HG03378 (cell line): ENCODE measurements at regions not wholly inside any gene's neighbourhood (a gene's known extent, or its start where the extent isn't known, plus 50 kb on each side); places are given as distances from the start of the nearest gene placed in this dataset.

Experiments
- ATAC-seq: cut with Tn5 transposase; IDR thresholded peaks from one replicate; pipeline ENCODE4 v1.9.1; 2021; ENCODE audit warnings: mild to moderate bottlenecking, moderate library complexity; ENCODE audit not compliant: unreplicated experiment

DNA sequence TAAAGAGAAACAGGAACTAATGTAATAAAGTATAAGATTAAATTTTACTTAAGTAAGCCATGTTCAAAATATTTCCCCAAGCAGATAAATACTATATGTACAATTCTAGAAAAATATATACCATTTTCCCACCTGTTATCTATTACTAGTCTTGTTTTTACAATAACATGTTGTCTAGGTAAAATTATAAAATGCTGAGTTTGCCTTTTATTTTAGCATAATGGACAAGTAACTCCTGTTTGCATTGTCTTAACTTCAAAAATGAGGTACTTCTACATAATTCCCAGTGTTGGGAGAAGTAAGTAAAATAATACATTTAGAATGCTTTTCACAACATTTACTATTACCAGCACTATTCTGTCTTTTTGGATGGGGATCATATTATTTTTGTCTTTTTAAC lies 800.5 kb downstream of the SLITRK6 start:
- no peak for ATAC-seq

DNA sequence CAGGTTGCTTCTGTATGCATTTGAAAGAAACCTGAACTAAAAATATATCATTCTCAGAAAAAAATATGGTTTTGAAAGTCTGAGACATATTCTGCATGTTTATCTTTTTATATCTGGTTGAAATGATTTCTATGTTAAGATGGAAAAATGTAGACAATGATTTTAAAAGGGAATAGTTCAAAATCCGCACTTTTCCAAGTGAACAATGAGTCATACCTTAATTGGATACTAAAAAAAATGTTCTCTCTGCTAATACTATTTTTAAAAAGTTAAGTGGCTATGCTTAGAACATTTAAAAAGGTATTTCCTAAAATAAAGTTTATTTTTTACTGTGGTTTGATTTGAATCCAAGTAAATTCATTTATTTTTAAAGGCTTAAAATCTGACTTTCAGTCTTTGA lies 801.4 kb downstream of the SLITRK6 start:
- no peak for ATAC-seq

DNA sequence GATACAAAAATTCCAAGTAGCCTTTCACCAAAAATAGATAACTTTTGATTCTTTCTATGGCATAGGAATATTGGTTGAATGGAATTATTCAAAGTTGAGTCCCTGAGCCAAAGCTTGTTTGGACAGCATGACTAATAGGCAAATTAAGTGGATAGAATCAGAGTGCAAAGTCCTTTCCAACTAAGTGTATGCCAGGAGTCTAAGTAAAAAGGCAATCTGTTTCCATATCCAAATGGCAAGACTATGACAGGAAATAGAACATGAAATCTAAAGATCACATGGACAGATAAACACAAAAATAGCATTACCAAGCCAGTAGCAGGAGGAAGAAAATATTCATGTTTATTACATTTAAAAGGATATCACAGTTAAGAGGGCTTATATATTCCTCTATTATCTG lies 804.6 kb downstream of the SLITRK6 start:
- no peak for ATAC-seq

DNA sequence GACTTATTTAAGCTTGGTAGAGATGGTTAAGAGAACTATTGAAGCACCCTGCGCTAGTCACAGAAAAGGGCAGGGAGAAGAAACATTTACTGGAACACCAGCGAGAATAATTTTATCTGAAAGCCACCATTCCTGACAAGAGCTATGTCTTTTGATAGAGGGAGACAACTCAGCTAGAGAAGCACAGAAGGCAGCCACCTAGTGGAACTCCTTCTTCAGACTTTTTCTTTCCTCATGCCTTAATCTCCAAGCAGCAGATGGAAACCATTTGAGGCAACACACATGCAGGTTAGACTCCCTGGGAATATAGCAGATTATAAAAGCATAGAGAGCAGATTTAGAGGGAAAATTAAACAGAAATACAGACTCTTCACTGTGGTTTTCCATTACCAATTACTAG lies 813.4 kb downstream of the SLITRK6 start:
- no peak for ATAC-seq

DNA sequence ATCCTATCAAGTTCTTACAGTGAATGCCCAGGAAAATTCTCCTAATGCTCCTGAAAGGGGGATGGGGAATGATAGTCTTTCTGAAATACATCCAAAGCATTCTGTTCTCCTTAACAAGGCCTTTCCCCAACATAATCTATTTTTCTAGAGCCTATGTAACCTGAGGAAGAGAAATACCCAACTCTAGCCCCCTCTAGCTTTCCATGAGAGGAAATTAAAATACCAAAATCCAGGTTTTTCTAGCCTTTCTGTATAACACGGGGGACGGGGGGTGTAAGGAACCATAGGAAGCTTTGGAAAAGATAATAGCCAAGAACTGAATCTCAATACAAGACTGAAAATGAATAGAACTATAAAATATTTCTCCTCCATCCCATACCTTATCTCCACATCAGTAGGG lies 815.9 kb downstream of the SLITRK6 start:
- no peak for ATAC-seq

DNA sequence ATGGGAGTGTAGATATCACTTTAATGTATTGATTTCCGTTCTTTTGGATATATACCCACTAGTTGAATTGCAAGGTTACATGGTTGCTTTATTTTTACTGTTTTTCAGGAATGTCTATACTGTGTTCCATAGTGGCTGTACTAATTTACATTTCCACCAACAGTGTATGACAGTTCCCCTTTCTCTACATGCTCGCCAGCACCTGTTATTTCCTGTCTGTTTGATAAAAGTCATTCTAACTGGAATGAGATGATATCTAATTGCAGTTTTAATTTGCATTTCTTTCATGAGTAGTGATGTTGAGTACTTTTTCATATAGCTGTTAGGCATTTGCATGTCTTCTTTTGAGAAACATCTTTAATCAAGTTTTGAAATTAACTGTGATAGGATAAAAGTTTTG lies 818.6 kb downstream of the SLITRK6 start:
- ATAC-seq, result no peak

DNA sequence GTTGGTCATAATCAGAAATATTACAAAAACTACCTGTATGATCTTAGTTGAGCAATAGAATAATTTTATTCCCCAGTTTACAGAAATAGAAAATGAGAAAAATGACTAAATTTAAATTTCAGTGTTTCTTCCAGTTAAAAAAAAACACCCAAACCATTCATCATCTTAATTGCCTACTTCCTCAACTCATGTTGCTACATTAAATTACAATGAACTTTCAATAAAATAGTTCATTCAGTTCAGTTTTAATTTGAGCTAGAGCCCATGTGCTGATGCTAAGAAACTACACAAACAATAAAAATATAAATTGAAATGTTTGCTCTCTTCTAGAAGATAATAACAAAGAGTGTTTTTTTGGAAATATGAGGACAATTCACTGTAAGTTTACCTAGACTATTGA lies 820.4 kb downstream of the SLITRK6 start:
- no peak for ATAC-seq

DNA sequence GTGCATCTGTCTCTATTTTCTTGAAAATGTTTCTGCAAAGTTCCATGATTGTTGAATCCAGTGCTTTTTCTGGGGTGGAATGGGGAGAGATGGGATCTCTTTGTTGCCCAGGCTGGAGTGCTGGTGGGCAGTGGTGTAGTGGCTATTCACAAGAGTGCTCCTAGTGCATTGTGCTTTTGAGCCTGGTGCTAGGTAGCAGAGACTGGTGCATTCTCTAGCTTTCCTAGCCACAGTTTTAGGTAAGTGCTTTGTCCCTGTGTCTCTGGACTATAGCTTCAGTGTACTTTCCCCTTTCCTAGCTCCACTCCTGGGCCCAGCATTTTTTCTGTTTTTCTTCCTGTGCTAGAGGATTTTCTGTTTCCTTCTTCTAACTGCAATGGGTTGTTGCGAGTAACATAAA lies 825.6 kb downstream of the SLITRK6 start:
- no peak for ATAC-seq

DNA sequence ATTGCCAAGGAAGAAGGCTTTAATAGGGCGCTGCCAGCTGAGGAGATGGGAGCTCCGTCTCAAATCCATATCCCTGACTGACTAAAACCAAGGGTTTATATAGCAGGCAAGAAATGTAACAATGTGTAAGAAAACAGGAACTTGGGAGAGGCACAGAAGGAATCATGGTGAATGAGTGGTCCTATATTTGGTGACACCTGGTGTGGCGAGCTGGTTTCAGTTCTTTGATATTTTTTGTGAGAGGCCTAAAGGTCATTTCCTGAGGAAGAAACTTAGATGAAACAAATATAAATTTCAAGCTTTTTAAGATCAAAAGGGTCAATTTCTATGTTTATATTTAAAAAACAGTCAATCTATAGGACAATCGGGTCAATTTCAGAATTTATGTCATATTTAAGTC lies 826.3 kb downstream of the SLITRK6 start:
- no peak for ATAC-seq

DNA sequence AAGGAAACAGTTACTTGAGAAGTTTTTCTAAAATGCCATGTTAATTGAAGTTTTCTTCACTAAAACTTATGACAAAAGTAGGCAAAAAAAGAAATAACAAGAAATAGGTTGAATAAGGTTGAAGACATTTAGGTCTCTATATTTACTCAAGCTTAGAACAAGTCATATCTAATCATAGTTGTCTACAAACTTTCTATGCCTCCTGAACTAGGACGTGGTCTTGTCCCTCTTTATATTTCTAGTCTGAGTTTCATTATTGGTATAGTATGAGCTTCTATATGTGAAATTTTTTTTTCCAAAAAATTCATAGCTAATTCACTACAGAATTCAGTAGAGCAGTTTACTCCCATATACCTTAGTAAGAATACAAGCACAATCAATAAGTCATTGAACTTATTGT lies 836.4 kb downstream of the SLITRK6 start:
- no peak for ATAC-seq

DNA sequence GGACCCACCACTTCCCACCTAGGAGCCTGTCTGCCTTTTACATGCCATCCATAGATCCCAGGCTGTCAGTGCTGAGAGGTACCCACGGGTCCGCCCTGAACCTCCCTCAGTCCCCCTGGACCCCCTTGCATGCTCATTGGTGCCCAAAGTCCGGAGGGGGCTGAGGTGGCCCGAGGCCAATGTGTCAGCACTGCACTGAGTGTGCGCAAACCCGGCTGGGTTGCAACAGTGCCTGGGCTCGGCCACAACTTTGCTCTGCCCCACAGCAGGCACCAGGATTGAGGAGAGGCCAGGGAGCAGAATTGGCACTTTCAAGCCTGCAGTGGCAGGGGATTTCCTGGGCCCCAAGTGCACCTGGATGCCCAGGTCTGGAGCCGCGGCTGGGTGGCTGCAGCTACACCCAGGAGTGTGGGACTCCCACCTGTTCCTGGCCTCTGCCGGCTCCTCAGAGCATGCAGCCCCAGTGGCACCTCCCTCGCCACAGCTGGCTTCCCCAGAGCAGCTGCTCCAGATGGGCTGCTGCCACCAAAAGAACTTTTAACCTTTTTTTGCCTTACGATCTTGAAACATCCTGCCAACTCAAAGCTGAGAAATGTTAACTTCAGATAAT lies 837.0 kb downstream of the SLITRK6 start:
- no peak for ATAC-seq

DNA sequence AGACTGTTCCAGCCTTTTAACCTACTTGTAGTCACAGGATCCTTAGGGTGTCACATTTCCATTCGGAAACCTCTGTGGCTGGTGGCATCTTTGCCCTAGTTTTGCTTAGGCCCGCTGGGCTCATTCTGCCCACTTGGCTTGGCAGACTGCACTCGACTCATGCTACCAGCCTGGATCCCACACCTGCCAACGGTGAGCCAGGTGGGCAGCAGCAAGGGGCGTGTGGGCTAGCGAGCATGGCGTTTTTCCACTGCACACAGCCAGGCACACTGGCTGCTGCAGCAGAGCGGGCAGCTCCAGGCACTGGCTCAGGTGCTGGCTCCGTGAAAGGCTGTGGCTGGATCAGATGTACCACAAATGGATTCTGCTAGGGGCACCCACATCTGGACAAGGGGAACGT lies 838.2 kb downstream of the SLITRK6 start:
- ATAC-seq, result no peak

DNA sequence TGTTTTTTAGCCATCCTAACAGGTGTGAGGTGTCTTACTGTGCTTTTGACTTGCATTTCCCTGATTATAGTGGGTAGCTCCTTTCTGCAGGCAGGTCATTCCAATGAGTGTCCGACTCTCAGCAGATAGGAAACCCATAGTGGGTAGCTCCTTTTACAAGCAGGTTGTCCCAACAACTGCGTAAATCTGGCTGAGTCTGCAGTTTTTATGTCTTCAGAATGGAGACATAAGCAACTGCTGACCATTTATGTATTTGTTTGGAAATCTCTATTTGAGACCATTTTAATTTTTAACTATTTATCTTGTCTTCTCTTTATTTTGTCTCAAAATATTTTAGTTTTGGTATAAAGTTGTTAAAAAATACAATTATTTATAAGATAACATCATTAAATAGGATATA lies 839.4 kb downstream of the SLITRK6 start:
- no peak for ATAC-seq

DNA sequence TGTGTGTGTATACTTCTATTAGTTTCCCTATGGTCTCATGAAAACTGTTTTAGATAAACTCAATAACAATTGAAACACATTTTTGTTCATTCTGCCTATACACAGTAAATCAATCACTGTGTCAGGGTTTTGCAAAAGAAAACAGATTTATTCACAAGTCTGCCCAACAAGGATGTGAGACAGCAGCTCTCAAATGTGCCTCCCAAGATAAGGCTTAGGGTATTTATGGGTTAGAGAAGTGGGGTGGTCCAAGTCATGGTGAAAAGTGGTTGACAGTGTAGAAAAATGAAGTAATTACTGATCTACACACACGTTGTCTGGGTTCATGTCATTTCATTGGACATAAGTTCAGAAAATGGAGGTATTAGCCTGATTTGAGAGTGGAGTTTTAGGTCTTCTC lies 844.6 kb downstream of the SLITRK6 start:
- ATAC-seq, result no peak

DNA sequence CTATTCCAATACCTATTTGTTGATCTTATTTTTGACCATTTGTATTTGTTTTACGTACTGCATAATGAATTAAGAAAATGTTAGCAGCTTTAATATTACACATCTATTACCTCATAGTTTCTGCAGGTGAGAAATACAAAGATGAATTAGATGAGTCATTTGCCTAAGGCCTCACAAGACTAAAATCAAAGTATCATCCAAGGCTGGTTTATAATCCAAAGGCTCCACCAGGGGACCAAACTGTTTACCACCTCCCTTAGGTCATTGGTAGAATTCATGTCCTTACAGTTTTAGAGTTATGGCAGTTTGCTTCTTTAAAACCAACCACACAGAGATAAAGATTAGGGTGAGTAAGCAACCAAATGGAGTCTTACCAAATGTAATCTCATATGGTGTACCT lies 848.1 kb downstream of the SLITRK6 start:
- no peak for ATAC-seq

DNA sequence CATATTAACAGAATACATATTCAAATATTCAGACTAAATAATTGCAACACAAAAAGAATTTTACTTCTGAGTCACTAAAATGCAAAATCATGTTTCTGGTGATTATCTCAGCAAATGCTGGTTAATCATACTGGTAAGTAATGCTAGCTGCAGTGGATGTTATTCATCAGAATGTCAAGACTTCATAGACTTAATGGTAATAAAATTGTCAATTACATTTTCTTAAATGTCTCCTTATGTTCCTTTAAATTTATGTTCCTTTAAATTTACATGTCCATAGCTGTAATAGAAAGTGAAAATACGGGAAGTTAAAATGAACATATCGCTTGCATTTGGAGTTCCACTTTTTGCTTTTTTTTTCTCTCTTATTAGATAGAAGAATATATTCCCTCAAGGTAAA lies 853.0 kb downstream of the SLITRK6 start:
- no peak for ATAC-seq

DNA sequence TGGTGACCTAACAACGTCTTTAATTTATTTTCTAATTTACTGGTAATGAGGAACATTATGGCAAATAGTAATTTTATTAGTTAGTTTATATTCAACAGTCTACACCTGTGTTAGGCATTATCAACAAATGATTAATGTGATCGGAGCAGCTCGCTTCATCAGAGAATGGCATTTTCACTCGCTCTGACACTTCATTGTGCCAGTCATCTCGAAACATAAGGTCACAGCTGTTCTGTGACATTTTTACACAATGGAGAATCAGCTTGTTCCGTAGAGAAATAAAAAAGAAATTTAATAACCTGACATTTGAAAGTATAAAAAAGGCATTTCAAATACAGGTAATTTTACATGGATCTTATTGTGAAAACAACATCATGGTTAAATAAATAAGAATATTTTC lies 858.4 kb downstream of the SLITRK6 start:
- no peak for ATAC-seq

DNA sequence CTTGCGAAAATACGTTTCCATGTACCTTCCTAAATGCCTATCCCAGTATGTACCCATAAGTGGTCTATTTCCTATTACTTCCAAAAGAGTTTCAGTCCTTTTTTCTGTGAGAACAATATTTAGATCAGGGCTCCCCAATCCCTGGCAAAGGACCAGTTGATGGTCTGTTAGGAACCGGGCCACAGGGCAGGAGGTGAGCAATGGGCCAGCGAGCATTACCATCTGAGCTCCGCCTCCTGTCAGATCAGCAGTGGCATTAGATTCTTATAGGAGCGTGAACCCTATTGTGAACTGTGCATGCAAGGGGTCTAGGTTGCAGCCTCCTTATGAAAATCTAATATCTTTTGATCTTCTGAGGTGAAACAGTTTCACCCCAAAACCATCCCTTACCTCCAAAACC lies 859.1 kb downstream of the SLITRK6 start:
- ATAC-seq, result no peak

DNA sequence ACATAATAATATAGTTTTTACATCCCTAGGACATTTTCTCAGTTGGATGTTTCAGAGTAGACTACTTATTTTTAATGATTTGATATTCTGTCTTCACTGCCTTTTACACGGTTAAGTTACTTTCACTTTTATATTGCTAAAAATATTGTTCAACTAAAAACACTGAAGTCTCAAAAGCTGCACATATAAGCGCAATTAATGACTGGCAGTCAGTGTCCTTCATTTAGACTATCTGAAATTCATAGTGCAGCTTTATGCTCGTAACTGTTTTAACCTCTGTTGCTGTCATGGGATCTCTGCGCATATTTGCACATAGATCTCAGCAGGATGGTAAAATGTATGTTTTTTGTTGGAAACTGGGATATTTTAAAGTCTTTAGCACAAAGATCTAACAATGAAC lies 864.3 kb downstream of the SLITRK6 start:
- no peak for ATAC-seq

DNA sequence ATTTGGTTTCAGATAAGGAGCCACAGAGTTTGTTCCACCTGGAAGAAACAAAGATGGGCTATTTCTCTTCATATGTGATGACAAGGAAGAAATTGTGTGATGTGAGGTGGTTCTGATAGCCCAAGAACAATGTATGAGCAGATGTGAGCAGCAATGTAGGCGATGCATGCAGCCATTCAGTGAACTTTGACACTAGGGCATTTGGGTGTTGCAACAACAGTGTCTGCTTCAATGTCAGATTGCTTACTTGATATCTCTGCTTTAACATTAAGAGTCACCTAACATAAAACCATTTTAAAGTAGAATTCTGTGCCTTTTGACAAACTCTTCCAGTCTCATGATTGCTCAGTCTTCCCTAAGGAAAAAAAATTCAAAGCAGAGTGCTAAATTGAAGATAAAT lies 865.4 kb downstream of the SLITRK6 start:
- ATAC-seq, result no peak

DNA sequence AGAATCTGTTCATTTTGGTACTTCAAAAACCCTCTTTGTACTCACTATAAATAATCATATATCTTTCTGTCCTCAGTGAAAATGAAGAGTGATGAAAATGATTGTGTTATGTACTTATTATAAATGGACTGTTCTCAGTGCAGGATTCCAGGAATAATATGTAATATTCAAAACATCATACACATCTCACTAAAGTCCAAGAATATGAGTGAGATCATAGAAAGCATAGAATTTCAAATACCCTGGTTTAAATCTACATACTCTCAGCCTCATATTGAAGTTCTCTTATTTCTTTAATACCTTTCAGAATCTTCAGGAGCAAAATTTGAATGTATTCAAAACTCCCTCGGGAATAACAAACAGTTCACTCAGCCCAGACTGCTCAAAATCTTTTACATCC lies 868.0 kb downstream of the SLITRK6 start:
- no peak for ATAC-seq

DNA sequence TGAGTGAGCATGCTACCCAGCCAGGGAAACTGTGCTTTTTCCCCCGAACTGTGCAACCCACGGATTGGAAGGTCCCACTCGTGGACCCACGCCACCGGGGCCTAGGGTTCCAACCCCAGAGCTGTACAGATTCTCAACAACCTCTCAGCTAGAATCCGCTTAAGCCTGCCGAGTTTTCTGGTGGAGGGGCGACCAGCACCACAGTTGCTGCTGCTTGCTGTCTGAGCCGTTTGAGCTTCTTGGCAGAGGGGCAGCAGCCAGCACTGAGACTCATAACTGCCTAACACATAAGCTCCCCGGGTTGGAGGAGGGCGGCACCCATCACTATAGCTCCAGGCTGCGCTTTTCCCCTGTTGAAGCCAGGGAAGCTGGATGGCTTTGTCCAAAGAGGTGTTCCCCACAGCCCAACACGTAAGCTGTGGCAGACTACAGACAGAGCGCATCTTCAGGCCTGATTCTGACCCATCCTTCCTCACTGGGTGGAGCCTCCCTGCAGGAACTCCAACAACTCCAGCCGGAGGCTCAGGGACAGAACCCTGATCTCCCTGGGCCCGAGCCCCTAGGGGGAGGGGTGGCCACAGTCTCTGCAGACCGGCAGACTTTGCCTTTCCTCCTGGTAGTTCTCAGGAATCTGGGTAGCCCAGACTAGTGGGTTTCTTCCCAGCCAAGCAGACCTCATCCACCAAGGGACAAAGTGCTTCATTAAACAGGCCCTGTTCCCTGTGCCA lies 871.6 kb downstream of the SLITRK6 start:
- ATAC-seq, result no peak

DNA sequence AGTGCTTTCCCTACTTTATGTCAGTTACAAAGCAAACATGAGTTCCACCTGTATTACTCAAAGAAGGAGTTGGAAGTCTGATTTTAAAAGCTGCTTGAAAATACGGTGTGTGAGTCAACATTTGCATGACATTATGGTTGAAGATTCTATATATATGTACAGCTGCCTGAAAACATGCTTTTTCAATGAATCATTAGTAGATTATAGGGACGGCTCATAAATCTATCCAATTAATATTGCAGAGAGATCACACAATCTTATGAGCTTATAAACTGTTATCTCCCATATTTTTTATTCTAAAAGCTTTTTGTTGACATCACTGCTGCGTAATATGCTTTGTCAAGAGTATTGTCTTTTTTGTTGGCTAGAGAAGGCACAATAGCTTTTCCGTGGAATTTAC lies 873.8 kb downstream of the SLITRK6 start:
- ATAC-seq, result no peak
